Gastrocnemius medialis (tissue), 4 donors: ENCODE measurements at regions not wholly inside any gene's neighbourhood (a gene's known extent, or its start where the extent isn't known, plus 50 kb on each side); places are given as distances from the start of the nearest gene placed in this dataset.

ENCODE experiments used
- CTCF ChIP-seq, 5 experiments: fragments of 450-650 bp in 3 of 5; fragments of 200-600 bp in 2 of 5; sonication (generic) in 2 of 5; IDR thresholded peaks in 4 of 5; conservative IDR thresholded peaks in 1 of 5; 1 replicate in 4 of 5; 2 replicates in 1 of 5; pipeline ENCODE4 v1.5.1; 2016 to 2019; ENCODE audit warnings: antibody characterized with exemption in 5 of 5, mild to moderate bottlenecking in 3 of 5, moderate library complexity in 3 of 5
- POLR2A ChIP-seq, 2 donors: fragments of 450-650 bp; IDR thresholded peaks; one replicate each; pipeline ENCODE4 v1.6.1; 2017; ENCODE audit warnings: antibody characterized with exemption in 2 of 2, mild to moderate bottlenecking in 2 of 2, moderate library complexity in 2 of 2

GRCh38 chr13:97554496-97554895 is 120.5 kb downstream of the RAP2A start:
- TF ChIP-seq CTCF (IDR thresholded peaks at IDR 0.05 in 4 of 5, conservative IDR thresholded peaks at IDR 0.05 in 1 of 5): no peak
- no peak for TF ChIP-seq POLR2A (IDR thresholded peaks at IDR 0.05)
